ENCODE measurements at regions not wholly inside any gene's neighbourhood (a gene's known extent, or its start where the extent isn't known, plus 50 kb on each side); places are given as distances from the start of the nearest gene placed in this dataset.

DNA sequence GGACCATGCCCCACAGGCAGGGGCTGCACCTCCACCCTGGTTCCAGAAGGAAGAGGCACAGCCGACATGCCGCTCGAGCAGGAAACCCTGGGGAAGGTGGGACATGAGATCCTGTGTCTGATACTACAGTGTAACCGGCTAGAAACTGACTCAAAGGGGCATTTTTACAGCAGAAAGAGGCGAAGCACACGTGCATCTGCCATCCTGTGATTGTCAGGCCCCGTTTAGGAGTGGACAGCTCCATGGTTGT, 62.7 kb downstream of the SIK1 start:
- Histone ChIP-seq H3K27ac (ENCODE audit: low read depth, low read length) (no peak overlapping the region), H3K27me3 (ENCODE audit: control insufficient read depth in 1 of 2, insufficient read depth in 2 of 2, low read length in 2 of 2) (no peaks in the 10 kb centered on the region), H3K4me3 (ENCODE audit: low read depth in 1 of 2, low read length in 2 of 2) (no peak overlapping the region), H3K9me3 (ENCODE audit: control insufficient read depth in 1 of 2, low read length in 2 of 2) (no peaks in the 10 kb centered on the region), H3K9ac (ENCODE audit: low read depth in 1 of 2, low read length in 2 of 2) (no peak overlapping the region), H3K36me3 (ENCODE audit: control insufficient read depth in 1 of 2, insufficient read depth in 2 of 2, low read length in 2 of 2) (no peaks in the 10 kb centered on the region), H3K4me1 (ENCODE audit: control insufficient read depth in 1 of 2, insufficient read depth in 2 of 2, low read length in 2 of 2) (peaks cover 7 to 18% of the 10 kb centered on the region in 2 donors)

DNA sequence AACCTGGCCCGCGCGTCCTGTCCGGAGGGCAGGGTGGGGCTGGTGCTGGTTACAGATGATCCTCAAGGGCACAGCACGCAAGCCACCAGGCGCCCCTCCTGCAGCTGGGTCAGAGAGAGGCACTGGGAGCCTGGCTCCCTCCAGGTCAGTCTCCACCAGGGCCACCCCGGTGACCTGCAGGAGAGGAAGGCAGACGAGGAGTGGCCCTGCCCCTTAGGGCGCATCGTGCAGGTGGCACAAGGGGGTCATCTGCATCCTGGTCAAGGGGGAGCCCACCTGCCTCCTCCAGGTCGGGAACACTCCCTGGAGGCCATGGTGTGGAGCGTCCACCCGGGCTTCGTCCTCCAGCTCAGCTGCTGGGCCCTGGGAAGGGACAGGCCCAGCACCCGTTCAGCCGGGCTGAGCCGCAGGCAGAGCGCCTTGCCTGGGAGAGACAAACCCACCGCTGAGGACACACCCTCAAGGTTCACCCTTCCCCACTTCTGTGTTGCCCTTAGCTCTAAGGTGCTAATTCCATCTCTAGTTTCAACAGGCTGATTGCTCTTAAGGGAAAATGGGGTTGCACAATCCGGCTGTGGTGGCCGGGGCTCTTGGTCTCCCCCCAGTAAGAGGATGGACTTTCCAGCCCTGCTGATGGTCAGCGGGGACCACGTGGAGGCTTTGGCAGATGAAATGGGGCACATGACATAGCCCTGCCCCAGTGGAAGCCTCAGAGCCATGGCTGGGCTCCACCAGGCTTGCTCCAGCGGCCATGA, 63.2 kb downstream of the SIK1 start:
- no peaks in the 10 kb centered on the region for H3K9me3 ChIP-seq (ENCODE audit: control insufficient read depth in 1 of 2, low read length in 2 of 2)
- H3K27ac ChIP-seq (ENCODE audit: low read depth, low read length), result no peak overlapping the region

DNA sequence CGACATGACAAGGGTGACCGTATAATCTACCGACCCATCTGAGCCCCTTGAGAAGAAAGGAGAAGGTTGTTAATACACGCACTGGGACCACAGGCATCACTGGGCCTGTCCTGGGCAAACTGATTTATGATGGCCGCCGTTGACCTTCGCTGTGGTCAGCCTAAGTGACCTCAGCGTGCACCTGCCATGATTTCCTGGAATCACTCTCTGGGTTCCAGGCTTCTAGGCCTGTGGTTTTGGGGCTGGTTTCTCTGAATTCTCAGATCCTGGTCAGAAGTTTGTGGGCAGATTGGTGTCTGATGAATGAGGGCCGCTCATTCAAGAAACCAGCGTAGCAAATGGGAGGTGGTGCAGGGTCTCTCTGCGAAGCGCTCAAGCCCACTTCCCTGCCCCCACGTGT, 64.0 kb downstream of the SIK1 start:
- Histone ChIP-seq H3K27me3 (ENCODE audit: control insufficient read depth in 1 of 2, insufficient read depth in 2 of 2, low read length in 2 of 2) (no peaks in the 10 kb centered on the region), H3K4me1 (ENCODE audit: control insufficient read depth in 1 of 2, insufficient read depth in 2 of 2, low read length in 2 of 2) (peaks cover 7 to 18% of the 10 kb centered on the region in 2 donors), H3K36me3 (ENCODE audit: control insufficient read depth in 1 of 2, insufficient read depth in 2 of 2, low read length in 2 of 2) (no peaks in the 10 kb centered on the region), H3K4me3 (ENCODE audit: low read depth in 1 of 2, low read length in 2 of 2) (peak overlapping the region in 1 of 2 donors; percentile 45), H3K27ac (ENCODE audit: low read depth, low read length) (no peak overlapping the region), H3K9me3 (ENCODE audit: control insufficient read depth in 1 of 2, low read length in 2 of 2) (no peaks in the 10 kb centered on the region), H3K9ac (ENCODE audit: low read depth in 1 of 2, low read length in 2 of 2) (peak overlapping the region in 1 of 2 donors; percentile 18)

More for the DNA sequence above, 63.2 kb downstream of the SIK1 start:
- Histone ChIP-seq H3K36me3 (ENCODE audit: control insufficient read depth in 1 of 2, insufficient read depth in 2 of 2, low read length in 2 of 2) (no peaks in the 10 kb centered on the region), H3K9ac (ENCODE audit: low read depth in 1 of 2, low read length in 2 of 2) (no peak overlapping the region), H3K4me3 (ENCODE audit: low read depth in 1 of 2, low read length in 2 of 2) (no peak overlapping the region), H3K27me3 (ENCODE audit: control insufficient read depth in 1 of 2, insufficient read depth in 2 of 2, low read length in 2 of 2) (no peaks in the 10 kb centered on the region), H3K4me1 (ENCODE audit: control insufficient read depth in 1 of 2, insufficient read depth in 2 of 2, low read length in 2 of 2) (peaks cover 7 to 18% of the 10 kb centered on the region in 2 donors)

DNA sequence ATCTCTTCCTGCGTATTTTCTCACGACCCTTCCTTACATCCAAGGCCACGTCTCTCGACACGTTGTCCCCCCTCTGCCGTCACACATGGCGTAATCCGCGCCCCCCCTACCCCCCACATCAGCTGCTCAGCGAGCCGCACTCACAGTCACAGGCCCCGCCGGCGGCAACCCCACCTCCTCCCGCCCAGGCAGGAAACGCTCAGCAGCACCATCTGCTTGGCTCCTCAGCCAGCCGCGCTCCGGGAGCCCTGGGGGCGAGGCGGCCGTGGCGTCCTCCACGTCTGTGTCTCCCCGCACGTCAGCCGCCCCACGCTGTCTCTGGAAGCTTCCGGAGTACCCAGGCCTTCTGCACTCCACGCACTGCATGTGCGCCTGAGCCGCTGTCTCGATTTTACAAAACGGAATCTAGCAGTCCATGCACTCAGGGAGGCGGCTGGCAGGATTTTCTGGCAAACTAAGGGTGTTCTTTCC, 64.6 kb downstream of the SIK1 start:
- H3K4me3 ChIP-seq (ENCODE audit: low read depth in 1 of 2, low read length in 2 of 2), result peak overlapping the region; percentile 15 to 45
- H3K27ac ChIP-seq (ENCODE audit: low read depth, low read length), result peak overlapping the region; percentile 83
- H3K9me3 ChIP-seq (ENCODE audit: control insufficient read depth in 1 of 2, low read length in 2 of 2), result no peaks in the 10 kb centered on the region

DNA sequence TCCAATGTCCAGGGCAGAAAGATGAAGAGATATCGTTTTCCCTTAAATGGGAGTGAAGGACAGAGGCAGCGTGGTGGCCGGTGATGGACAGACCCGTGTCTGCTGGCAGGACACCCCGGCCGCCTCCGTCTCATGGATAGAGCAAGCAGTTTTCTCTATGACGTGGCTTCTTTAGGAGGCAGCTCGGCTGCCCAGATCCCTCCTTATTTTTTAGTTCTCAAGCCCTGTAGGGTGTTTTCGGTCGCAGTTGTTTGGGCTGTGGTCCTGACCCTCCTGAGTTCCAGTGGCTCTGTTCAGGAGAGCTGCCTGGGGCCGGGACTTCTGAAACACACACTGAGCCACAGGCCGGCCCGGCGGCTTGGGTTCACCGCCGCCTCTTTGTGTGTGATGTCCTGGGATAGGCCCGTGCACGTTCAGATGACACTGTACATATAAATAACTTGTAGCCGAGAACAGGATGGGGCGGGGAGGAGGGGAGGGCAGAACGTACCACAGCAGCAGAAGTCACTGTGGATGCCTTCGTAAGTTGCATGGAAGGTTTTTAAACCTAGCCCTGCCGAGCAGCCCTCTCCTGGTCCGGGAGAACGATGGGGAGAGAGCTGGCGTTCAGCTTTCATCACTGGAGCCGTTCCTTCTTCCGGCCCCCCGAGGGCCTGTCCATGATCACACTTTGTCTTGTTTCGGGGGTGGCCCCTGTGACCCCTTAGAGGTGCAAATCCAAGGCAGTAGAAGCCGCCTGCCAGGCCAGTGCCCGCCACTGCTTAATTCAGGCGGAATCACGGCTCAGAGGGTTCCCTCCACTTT, 65.2 kb downstream of the SIK1 start:
- Histone ChIP-seq H3K9me3 (ENCODE audit: control insufficient read depth in 1 of 2, low read length in 2 of 2) (no peaks in the 10 kb centered on the region), H3K27ac (ENCODE audit: low read depth, low read length) (peak overlapping the region; percentile 83), H3K4me1 (ENCODE audit: control insufficient read depth in 1 of 2, insufficient read depth in 2 of 2, low read length in 2 of 2) (peaks cover 7 to 18% of the 10 kb centered on the region in 2 donors), H3K36me3 (ENCODE audit: control insufficient read depth in 1 of 2, insufficient read depth in 2 of 2, low read length in 2 of 2) (no peaks in the 10 kb centered on the region), H3K27me3 (ENCODE audit: control insufficient read depth in 1 of 2, insufficient read depth in 2 of 2, low read length in 2 of 2) (no peaks in the 10 kb centered on the region), H3K9ac (ENCODE audit: low read depth in 1 of 2, low read length in 2 of 2) (peak overlapping the region; percentile 20 to 25), H3K4me3 (ENCODE audit: low read depth in 1 of 2, low read length in 2 of 2) (peak overlapping the region; percentile 36 to 45)

More for the DNA sequence above, 64.6 kb downstream of the SIK1 start:
- H3K27me3 ChIP-seq (ENCODE audit: control insufficient read depth in 1 of 2, insufficient read depth in 2 of 2, low read length in 2 of 2), result no peaks in the 10 kb centered on the region
- no peaks in the 10 kb centered on the region for H3K36me3 ChIP-seq (ENCODE audit: control insufficient read depth in 1 of 2, insufficient read depth in 2 of 2, low read length in 2 of 2)
- H3K4me1 ChIP-seq (ENCODE audit: control insufficient read depth in 1 of 2, insufficient read depth in 2 of 2, low read length in 2 of 2), result peaks cover 7 to 18% of the 10 kb centered on the region in 2 donors
- H3K9ac ChIP-seq (ENCODE audit: low read depth in 1 of 2, low read length in 2 of 2), result peak overlapping the region; percentile 20 to 25

DNA sequence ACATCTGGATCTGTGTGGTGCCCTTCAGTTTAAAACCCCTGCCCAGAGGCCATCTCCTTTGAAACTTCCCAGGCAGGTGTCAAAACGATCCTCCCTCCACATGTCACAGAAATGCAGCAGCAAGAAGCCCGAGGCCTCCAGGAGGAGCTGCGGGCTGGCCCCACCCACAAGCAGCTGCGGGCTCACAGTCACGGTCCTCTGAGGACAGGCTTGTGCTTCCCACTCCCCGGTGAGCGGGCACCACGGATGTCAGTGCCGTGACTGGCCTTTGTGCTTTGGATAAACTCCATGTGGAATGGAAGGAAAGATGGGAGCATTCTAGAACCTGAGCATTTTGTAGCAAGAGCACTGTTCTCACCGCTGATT, 65.8 kb downstream of the SIK1 start:
- Histone ChIP-seq H3K36me3 (ENCODE audit: control insufficient read depth in 1 of 2, insufficient read depth in 2 of 2, low read length in 2 of 2) (no peaks in the 10 kb centered on the region), H3K9ac (ENCODE audit: low read depth in 1 of 2, low read length in 2 of 2) (peak overlapping the region; percentile 20 to 25), H3K27me3 (ENCODE audit: control insufficient read depth in 1 of 2, insufficient read depth in 2 of 2, low read length in 2 of 2) (no peaks in the 10 kb centered on the region), H3K4me3 (ENCODE audit: low read depth in 1 of 2, low read length in 2 of 2) (peak overlapping the region in 1 of 2 donors; percentile 36), H3K27ac (ENCODE audit: low read depth, low read length) (peak overlapping the region; percentile 83), H3K4me1 (ENCODE audit: control insufficient read depth in 1 of 2, insufficient read depth in 2 of 2, low read length in 2 of 2) (peaks cover 7 to 18% of the 10 kb centered on the region in 2 donors), H3K9me3 (ENCODE audit: control insufficient read depth in 1 of 2, low read length in 2 of 2) (no peaks in the 10 kb centered on the region)

DNA sequence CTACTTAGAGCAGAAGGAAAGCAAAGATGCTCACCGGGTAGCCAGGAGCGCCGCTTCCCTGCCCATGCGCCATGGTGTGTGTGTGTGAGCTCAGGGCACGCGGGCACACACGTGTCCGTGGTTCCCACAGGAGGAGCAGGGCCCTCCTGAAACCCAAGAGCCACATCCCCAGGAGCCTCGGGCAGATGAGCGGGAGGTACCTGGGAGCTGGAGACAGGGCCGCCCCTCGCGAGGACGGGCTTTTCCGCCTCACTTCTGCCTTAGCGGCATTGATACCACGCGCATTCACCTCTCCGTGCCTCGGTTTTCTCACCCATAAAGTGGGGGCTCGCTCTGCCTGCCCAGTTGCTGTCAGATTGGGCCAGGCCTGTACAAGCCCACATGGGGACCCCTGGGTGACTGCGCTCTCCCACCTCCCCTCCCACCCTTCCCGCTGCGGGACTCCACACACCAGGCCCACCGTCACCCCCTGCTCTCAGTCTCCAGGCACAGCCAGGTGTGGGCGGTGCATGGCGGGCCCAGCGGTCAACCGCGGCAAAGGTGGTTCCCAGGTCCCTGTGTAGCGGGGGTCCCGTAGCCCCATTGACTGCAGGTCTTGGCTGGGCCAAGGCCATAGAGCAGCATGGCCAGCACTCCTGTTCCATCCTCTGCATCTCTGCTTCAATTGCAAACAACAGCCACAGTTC, 66.3 kb downstream of the SIK1 start:
- Histone ChIP-seq H3K36me3 (ENCODE audit: control insufficient read depth in 1 of 2, insufficient read depth in 2 of 2, low read length in 2 of 2) (no peaks in the 10 kb centered on the region), H3K4me3 (ENCODE audit: low read depth in 1 of 2, low read length in 2 of 2) (no peak overlapping the region), H3K9ac (ENCODE audit: low read depth in 1 of 2, low read length in 2 of 2) (no peak overlapping the region), H3K27me3 (ENCODE audit: control insufficient read depth in 1 of 2, insufficient read depth in 2 of 2, low read length in 2 of 2) (no peaks in the 10 kb centered on the region), H3K27ac (ENCODE audit: low read depth, low read length) (no peak overlapping the region), H3K9me3 (ENCODE audit: control insufficient read depth in 1 of 2, low read length in 2 of 2) (no peaks in the 10 kb centered on the region), H3K4me1 (ENCODE audit: control insufficient read depth in 1 of 2, insufficient read depth in 2 of 2, low read length in 2 of 2) (peaks cover 7 to 18% of the 10 kb centered on the region in 2 donors)

DNA sequence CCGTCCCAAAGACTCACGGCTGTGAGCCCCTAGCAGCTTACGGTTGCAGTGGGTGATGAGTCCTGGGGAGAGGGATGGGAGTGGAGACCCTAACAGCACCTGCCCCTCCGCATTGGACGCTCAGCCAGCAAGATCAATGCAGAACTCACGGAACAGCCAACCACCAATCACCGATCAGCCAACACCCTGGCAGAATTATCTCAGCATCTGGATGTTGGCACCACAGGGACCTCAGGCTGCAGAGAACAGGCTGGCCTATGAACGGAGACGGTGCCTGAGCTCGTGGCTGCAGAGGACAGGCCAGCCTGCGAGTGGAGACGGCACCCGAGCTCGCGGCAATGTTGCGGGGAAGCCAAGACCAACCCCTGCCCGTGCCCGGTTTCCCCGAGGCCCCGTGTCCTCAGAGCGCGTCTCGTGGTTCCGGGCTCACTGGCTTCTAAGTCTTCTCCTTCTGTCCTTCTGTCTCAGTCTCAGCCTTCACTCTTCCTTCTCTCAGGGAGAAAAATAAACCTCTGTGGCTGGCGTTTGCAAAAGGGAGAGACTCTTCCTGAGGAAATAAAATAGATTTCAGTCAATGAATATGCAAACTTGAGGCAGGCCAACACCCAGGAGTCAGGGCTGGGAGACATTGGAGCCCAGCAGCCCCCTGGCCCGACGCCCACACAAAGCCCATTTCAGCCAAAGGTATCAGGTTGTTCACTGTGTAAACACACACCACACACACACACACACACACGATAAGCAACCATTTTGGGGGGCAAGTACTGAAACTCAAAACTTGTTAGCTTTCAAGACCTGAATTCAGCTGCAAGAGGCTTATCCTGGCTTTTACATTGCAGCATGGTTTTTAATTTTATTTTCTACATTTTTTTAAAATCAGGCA, 67.8 kb downstream of the SIK1 start:
- Histone ChIP-seq H3K9me3 (ENCODE audit: control insufficient read depth in 1 of 2, low read length in 2 of 2) (no peaks in the 10 kb centered on the region), H3K36me3 (ENCODE audit: control insufficient read depth in 1 of 2, insufficient read depth in 2 of 2, low read length in 2 of 2) (no peaks in the 10 kb centered on the region), H3K4me3 (ENCODE audit: low read depth in 1 of 2, low read length in 2 of 2) (no peak overlapping the region), H3K27me3 (ENCODE audit: control insufficient read depth in 1 of 2, insufficient read depth in 2 of 2, low read length in 2 of 2) (no peaks in the 10 kb centered on the region), H3K9ac (ENCODE audit: low read depth in 1 of 2, low read length in 2 of 2) (no peak overlapping the region), H3K4me1 (ENCODE audit: control insufficient read depth in 1 of 2, insufficient read depth in 2 of 2, low read length in 2 of 2) (peaks cover 7 to 18% of the 10 kb centered on the region in 2 donors), H3K27ac (ENCODE audit: low read depth, low read length) (no peak overlapping the region)

DNA sequence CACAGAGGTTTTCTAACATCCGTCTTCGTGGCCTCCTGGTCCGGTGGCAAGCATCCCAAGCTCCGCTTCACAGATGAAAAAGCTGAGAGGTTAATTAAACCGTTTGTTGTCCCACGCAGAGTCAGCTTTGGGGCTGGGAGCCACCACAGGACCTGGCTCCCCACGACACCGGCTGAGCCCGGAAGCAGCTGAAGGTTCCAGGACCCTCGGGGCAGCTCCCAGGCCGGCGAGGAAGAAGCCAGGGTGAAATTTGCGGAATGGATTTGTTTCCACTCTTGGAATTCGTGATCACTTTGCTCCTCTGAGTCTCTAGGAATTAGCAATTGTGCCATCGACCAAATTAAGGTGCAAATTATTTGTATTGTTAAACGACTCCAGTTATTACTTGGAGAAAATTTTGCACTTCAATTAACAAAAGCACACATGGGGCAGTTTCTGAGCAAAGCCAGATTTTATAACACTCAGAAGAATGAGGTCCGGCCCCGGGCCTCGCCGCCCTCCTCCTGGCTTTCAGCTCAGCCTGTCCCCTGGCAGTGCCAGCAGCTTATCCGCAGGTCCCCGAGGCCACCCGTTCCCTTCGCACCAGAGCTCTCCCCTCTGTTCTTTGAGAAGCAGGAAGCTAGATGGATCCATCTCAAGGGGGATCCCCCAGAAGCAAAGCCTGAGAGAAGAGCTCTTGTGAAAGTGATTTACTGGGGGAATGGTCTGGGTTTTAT, 69.1 kb downstream of the SIK1 start:
- H3K9ac ChIP-seq (ENCODE audit: low read depth in 1 of 2, low read length in 2 of 2), result no peak overlapping the region

More for the DNA sequence above, 69.1 kb downstream of the SIK1 start:
- no peak overlapping the region for H3K4me3 ChIP-seq (ENCODE audit: low read depth in 1 of 2, low read length in 2 of 2)
- peaks cover 7 to 11% of the 10 kb centered on the region in 2 donors for H3K4me1 ChIP-seq (ENCODE audit: control insufficient read depth in 1 of 2, insufficient read depth in 2 of 2, low read length in 2 of 2)
- no peak overlapping the region for H3K27ac ChIP-seq (ENCODE audit: low read depth, low read length)
- H3K36me3 ChIP-seq (ENCODE audit: control insufficient read depth in 1 of 2, insufficient read depth in 2 of 2, low read length in 2 of 2), result no peaks in the 10 kb centered on the region
- no peaks in the 10 kb centered on the region for H3K27me3 ChIP-seq (ENCODE audit: control insufficient read depth in 1 of 2, insufficient read depth in 2 of 2, low read length in 2 of 2)
- H3K9me3 ChIP-seq (ENCODE audit: control insufficient read depth in 1 of 2, low read length in 2 of 2), result no peaks in the 10 kb centered on the region
